Activated CD4-positive, alpha-beta T cell treated with anti-CD3 and anti-CD28 coated beads for 4 hours (primary cell): ENCODE measurements at regions not wholly inside any gene's neighbourhood (a gene's known extent, or its start where the extent isn't known, plus 50 kb on each side); places are given as distances from the start of the nearest gene placed in this dataset.

ENCODE experiments used
- DNase-seq, 2 donors: peaks; one replicate each; pipeline ENCODE4 v3.0.0-alpha.2; 2020

DNA sequence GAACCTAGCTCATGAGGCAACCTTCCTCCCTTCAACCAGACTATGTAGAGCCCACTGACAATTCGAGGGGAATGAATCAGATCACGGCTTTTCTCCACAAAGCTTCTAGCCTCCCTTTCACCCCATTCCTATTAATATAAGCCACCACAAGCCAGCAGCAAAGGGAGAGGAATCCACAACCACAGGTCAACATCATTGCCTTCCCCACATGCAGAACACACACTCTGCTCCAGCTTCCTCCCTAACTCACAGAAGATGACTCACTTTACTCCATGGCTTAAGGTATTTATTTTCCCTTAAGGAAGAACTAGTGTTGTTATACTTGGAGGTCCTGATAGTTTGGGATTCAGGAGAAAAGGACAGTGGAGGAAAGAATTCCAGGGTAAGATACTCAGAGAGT, 272.2 kb downstream of the C1D start:
- DNase-seq: no peak

GRCh38 chr2:67792191-67792590, 270.6 kb downstream of the C1D start:
- DNase-seq: no peak

- DNase-seq: no peak
Measured at GRCh38 chr2:67792681-67793091, 270.1 kb downstream of the C1D start.

DNA sequence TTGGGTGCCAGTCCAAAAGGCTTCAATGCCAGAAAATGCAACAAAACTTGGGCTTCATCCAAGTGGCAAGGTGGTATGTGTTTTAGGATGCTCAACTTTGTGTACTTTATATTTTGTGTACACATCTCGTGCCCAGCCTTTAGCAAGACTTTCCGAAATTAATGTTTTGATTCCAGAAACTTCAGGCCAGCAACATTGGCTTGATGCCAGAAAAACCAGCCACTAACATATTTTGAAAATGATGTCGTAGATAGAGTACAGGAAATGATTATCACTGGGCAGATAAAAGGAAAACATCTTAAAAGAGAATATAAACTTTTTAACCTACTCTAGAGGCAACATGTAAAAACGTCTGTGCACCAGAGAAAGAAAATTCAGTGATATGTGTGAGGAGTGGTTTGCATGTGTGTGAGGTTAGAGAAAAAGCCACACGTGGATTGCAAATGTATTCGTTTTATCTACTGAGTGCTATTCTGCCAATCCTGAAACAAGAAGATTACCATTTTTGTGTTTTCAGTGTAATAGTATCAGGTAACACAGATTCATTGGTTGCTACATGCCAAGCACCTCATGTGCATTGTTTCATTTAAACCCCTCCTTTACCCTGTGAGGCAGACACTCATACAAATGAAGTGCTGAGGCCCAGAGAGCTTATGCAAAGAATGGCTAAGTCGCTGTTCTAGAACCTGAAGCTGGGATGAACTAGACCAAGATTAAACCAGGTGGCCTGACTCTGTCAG, 264.8 kb downstream of the C1D start:
- DNase-seq: no peak

- DNase-seq: no peak
Measured at GRCh38 chr2:67798541-67799160, 264.2 kb downstream of the C1D start.

DNA sequence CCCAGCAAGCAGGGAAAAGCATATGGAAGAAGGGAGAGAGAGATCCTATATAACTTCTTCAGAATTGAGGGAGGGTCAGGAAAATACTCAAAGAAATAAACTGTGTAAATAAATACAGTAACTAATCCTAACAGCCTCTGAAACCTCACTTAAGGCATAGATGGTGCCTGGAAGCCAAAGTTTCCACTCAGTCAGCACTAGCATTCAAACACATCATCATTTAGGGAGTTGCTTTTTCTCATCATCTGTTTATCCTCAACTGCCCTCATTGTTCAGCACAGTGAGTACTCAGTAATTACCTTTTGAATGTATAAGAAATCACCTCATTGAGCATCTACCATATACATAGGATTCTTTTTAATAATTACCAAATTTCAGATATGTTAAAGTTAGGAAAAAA, 262.9 kb downstream of the C1D start:
- no peak for DNase-seq

GRCh38 chr2:67802291-67802690, 260.5 kb downstream of the C1D start:
- no peak for DNase-seq

DNA sequence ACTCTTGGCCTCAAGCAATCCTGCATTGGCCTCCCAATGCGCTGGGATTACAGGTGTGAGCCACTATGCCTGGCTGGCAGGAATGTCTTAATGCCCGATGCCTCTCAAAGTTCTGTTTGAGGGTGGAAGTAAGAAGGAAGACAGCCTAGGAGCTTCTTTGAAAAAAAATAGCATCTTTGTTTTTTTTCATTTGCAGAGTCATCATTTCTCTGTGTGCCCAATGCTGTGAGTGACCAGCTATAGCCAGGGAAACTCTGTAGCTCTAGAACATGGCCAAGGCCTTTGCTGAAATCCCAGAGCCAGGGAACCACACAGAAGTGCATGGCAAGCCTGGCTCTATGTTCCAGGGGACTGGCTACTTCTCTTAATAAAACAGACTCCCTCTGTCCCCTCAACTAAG, 260.0 kb downstream of the C1D start:
- DNase-seq: no peak

DNA sequence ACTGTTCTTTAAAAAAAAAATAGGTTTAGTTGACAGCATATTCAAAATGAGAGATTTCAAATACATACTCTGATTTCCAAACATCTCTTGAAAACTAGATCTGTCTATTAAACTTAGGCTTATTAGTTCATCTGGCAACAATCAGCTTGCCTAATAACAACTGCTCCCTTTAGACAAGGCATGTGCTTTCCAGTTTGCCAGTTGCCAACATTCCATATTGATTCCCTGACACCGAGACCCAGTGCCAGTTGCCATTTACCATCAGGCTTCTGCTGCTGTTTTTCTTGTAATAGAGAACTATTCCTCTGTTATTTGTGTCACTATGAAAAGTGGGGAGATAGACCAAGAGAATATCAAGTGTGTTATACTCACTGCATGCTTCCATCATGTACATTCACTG, 256.0 kb downstream of the C1D start:
- no peak for DNase-seq

DNA sequence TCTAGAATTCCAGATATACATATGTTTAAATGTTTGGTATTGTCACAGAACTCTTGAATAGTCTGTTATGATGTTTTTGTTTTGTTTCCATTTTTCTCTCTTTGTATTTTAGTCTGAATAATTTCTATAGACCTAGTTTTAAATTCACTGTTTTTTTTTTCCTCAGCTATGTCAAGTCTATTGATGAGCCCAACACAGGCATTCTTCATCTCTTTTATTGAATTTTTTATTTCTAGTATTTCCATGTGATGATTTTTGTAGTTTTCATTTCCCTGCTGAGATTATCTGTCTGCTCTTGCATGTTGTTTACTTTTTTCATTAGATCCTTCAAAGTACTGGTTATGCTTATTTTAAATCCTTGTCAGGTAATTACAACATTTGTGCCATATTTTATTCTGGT, 254.7 kb downstream of the C1D start:
- DNase-seq: no peak

DNA sequence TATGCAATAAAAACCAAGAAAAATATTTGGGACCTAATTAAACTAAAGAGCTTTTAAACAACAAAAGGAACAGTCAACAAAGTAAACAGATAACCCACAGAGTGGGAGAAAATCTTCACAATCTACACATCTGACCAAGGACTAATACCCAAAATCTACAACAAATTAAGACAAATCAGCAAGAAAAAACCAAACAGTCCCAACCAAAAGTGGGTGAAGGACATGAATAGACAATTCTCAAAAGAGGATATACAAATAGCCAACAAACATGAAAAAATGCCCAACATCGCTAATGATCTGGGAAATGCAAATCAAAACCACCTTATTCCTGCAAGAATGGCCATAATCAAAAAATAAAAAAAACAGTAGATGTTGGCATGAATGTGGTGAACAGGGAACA, 250.1 kb downstream of the C1D start:
- DNase-seq: no peak

- no peak for DNase-seq
Measured at GRCh38 chr2:67823726-67824125, 239.1 kb downstream of the C1D start.

GRCh38 chr2:67824186-67824585, 238.6 kb downstream of the C1D start:
- DNase-seq: no peak

DNA sequence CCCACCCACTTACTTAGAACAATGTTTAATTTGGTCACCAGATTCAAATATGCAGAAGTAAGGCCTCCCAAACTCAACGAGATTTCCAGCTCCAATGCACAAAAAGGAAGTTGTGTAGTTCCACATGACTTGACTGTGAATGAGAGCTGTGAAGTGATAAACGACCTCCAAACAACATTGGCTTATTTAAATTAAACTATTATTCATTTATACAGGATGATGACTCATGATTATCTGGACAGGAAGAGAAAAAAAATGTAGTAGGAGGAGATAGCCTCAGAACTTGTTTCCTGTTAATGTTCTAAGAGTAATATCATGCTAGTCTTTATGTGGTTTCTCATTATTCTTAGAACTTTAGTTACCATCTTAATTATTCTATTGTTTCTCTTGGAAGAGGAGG, 237.3 kb downstream of the C1D start:
- no peak for DNase-seq

GRCh38 chr2:67828066-67828465, 234.7 kb downstream of the C1D start:
- no peak for DNase-seq

- no peak for DNase-seq
Measured at GRCh38 chr2:67829470-67829869, 233.3 kb downstream of the C1D start.

DNA sequence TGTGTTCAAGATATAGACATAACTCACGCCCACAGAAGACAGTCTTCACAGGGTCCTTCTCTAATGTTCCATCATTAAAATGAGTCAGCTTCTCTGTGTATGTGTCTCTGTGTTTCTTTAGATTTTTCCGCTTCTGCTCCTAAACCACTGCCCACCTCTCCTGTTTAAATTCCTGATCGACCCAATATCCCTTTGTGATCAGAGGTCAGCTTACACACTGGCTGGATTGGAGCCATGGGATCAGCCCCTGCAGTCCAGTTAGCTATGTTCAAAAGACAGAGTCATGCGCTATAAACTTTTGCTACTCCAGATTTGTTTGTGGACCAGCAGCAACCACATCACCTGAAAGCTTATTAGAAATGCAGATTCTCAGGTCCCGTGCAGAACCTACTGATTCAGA, 229.2 kb downstream of the C1D start:
- DNase-seq: no peak

DNA sequence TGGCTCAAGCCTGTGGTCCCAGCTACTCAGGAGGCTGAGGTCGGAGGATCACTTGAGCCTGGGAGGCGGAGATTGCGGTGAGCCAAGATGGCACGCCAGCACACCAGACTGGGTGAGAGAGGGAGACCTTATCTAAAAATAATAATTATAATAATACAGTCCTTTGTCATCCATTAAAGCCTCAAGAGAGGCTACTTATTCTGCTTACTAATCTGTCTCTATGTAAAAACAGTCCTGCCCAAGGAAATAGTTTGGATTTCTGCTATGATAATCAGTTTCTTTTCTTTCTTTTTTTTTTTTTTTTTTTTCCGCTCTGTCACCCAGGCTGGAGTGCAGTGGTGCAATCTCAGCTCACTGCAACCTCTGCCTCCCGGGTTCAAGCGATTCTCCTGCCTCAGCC, 228.3 kb downstream of the C1D start:
- DNase-seq: no peak

DNA sequence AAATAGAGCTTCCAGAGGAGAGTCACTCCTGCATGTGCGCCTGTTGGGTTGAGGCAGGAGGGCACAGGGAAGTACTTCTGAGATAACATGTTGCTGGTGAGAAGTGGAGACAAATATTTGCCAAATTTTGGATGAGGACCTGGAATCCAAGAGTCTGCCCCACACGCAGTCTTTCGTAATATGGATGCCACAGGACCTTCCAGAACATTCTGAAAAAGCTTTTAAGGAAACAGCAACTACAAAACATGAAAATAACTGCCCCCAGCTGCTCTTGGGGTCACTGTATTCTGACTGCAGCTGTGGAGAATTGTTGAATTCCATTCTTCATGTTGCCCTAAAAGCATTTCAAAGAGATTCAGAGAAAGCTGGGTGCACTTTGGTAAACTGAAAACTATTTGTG, 227.5 kb downstream of the C1D start:
- no peak for DNase-seq

DNA sequence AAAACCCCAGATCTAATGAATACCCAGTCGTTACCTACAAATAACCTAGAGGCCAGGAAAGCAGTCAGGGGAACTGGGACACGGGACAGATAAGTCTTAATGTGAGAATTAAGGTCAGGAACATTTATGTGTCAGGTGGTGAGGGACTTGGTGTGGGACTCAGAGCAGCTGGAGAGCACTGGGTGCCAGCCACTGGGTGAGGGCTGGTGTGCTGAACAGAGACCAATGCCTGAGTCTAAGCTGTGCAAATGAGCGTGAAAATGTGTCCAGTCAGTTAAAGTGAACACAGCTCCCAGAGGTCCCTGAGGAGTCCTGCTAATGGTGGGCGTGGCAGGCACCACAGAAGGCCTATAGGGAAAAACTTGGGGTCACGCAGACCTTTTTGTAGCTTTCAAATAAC, 225.9 kb downstream of the C1D start:
- no peak for DNase-seq

GRCh38 chr2:67838205-67838604, 224.6 kb downstream of the C1D start:
- DNase-seq: no peak

GRCh38 chr2:67839242-67839641, 223.6 kb downstream of the C1D start:
- DNase-seq: no peak

DNA sequence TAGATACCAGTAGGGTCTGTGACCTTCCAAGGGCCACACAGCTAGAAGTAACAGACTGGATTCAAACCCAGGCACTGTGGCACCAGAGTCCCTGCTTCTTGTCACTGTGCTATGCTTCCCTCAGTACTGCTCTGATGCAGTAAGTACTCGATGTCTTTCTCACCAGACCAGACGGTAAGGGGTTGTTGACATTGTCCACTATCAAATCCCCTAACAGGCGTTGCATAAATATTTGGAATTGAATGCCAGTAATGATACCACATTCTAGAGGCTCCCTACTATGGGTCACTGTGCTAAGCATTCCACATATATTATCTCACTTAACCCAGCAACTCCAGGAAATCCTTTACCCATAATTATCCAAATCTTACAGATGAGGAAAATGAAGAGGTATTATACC, 223.1 kb downstream of the C1D start:
- DNase-seq: no peak

DNA sequence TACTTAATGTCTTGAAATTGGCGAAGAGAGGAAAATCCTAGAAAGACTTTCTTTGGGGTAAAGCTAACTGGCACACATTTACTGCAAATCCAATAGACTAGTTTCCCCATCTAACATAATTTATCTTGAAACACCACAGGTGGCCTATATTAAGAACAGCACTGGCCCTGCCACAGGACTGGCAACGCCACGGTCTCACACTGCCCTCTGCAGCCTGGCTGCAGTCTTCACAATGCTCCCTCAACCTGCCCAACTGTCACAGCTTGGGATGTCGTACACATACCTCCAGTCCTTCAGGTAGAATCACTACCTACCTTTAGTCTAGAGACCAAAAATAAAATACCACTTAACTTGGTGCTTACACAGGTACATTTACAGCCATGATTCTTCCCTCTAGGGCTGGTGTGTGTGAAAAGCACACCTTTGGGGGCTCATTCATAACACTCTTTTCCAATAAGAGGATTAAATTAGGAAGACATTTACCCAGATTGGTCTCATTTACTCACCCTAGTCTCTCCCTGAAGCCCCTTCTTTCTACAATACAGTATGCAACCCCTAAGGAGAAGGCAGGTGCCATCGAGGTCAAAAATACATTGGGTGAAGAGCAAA, 222.2 kb downstream of the C1D start:
- no peak for DNase-seq

DNA sequence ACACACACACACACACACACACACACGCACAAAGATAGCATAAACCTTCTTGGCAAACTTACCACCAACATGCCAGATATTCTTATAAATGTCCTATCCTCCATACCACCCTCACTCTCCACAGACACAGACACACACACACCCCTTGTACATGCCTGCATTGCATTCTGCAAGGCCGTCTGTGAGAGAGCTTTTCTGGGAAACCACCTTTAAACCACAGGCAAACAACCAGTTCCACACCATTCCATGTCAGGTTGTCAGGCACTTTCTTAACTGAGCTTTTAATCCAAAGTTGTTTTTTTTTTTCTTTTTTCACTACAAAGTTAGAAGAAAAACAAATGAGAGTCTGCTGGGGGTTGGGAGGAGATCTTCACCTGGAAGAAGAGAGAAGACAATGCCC, 221.1 kb downstream of the C1D start:
- DNase-seq: no peak
